ENCODE measurements at regions not wholly inside any gene's neighbourhood (a gene's known extent, or its start where the extent isn't known, plus 50 kb on each side); places are given as distances from the start of the nearest gene placed in this dataset.

GRCh38 chr5:38093855-38094254 lies 164.5 kb upstream of the EGFLAM start:
- DNase-seq = no peak

- no peak for DNase-seq
Observed at GRCh38 chr5:38086777-38087176, 171.6 kb upstream of the EGFLAM start.

GRCh38 chr5:38079620-38080402 lies 178.5 kb upstream of the EGFLAM start:
- DNase-seq = no peak

- no peak for DNase-seq
Observed at GRCh38 chr5:38078161-38078560, 180.2 kb upstream of the EGFLAM start.

GRCh38 chr5:38077652-38078051 lies 180.7 kb upstream of the EGFLAM start:
- no peak for DNase-seq

GRCh38 chr5:38071831-38072694 lies 186.3 kb upstream of the EGFLAM start:
- no peak for DNase-seq

GRCh38 chr5:38070304-38070950 lies 187.9 kb upstream of the EGFLAM start:
- DNase-seq = no peak

GRCh38 chr5:38069360-38069759 lies 189.0 kb upstream of the EGFLAM start:
- DNase-seq = peak; percentile 4

- no peak for DNase-seq
Observed at GRCh38 chr5:38060354-38060753, 198.0 kb upstream of the EGFLAM start.

GRCh38 chr5:38059876-38060275 lies 198.5 kb upstream of the EGFLAM start:
- no peak for DNase-seq

GRCh38 chr5:38051711-38052511 lies 206.4 kb upstream of the EGFLAM start:
- DNase-seq = no peak

GRCh38 chr5:38048400-38048799 lies 208.6 kb upstream of the GDNF start:
- DNase-seq = no peak

GRCh38 chr5:38046103-38046502 lies 206.3 kb upstream of the GDNF start:
- no peak for DNase-seq

GRCh38 chr5:38045446-38045845 lies 205.6 kb upstream of the GDNF start:
- no peak for DNase-seq

- DNase-seq = no peak
Observed at GRCh38 chr5:38039826-38040225, 200.0 kb upstream of the GDNF start.

- no peak for DNase-seq
Observed at GRCh38 chr5:38039091-38039490, 199.2 kb upstream of the GDNF start.

GRCh38 chr5:38036765-38037164 lies 196.9 kb upstream of the GDNF start:
- no peak for DNase-seq

GRCh38 chr5:38032149-38032548 lies 192.3 kb upstream of the GDNF start:
- DNase-seq = no peak

GRCh38 chr5:38031304-38031703 lies 191.5 kb upstream of the GDNF start:
- DNase-seq = no peak

GRCh38 chr5:38029397-38030065 lies 189.7 kb upstream of the GDNF start:
- no peak for DNase-seq

- no peak for DNase-seq
Observed at GRCh38 chr5:38023799-38024198, 184.0 kb upstream of the GDNF start.

GRCh38 chr5:38023371-38023770 lies 183.5 kb upstream of the GDNF start:
- no peak for DNase-seq

All from NCI-H2171 (cell line).